H9 (cell line): ENCODE measurements at regions not wholly inside any gene's neighbourhood (a gene's known extent, or its start where the extent isn't known, plus 50 kb on each side); places are given as distances from the start of the nearest gene placed in this dataset.

ENCODE experiments used
- DNase-seq: peaks from one replicate; pipeline ENCODE4 v3.0.0-alpha.2; 2017
- H2AFZ ChIP-seq: one replicate; pipeline ENCODE4 v1.6.1; 2013; ENCODE audit warnings: mild to moderate bottlenecking, low read length, control low read depth, moderate library complexity
- H2AK5ac ChIP-seq: 2 replicates; pipeline ENCODE4 v1.6.1; 2013; ENCODE audit warnings: low read length, control low read depth, mixed read lengths; ENCODE audit not compliant: insufficient read length
- H2BK120ac ChIP-seq: one replicate; pipeline ENCODE4 v1.6.1; 2013; ENCODE audit warnings: low read depth, mild to moderate bottlenecking, low read length, control low read depth, inconsistent platforms; ENCODE audit not compliant: poor library complexity, severe bottlenecking
- H2BK12ac ChIP-seq: 2 replicates; pipeline ENCODE4 v1.6.1; 2013; ENCODE audit warnings: low read length, control low read depth, mixed read lengths, low read depth; ENCODE audit not compliant: insufficient read length
- H2BK15ac ChIP-seq: 2 replicates; pipeline ENCODE4 v1.6.1; 2013; ENCODE audit warnings: low read depth, low read length, control low read depth
- H2BK20ac ChIP-seq: one replicate; pipeline ENCODE4 v1.6.1; 2013; ENCODE audit warnings: low read depth, mild to moderate bottlenecking, low read length, control low read depth, inconsistent platforms; ENCODE audit not compliant: poor library complexity, severe bottlenecking
- H2BK5ac ChIP-seq: 2 replicates; pipeline ENCODE4 v1.6.1; 2013; ENCODE audit warnings: low read length, control low read depth, mixed read lengths; ENCODE audit not compliant: insufficient read length
- H3K14ac ChIP-seq: 2 replicates; pipeline ENCODE4 v1.6.1; 2013; ENCODE audit warnings: low read length, control low read depth; ENCODE audit not compliant: insufficient read depth
- H3K18ac ChIP-seq: 2 replicates; pipeline ENCODE4 v1.6.1; 2013; ENCODE audit warnings: low read depth, mild to moderate bottlenecking, mixed read lengths, low read length, control low read depth; ENCODE audit not compliant: insufficient read length
- H3K23ac ChIP-seq: 2 replicates; pipeline ENCODE4 v1.6.1; 2013; ENCODE audit warnings: low read length, control low read depth, mixed read lengths, low read depth; ENCODE audit not compliant: insufficient read length
- H3K23me2 ChIP-seq: 2 replicates; pipeline ENCODE4 v1.6.1; 2013; ENCODE audit warnings: low read depth, mild to moderate bottlenecking, mixed read lengths, low read length, control low read depth; ENCODE audit not compliant: insufficient read length, poor library complexity, severe bottlenecking
- H3K27ac ChIP-seq: 2 replicates; pipeline ENCODE4 v1.5.1; 2013; ENCODE audit warnings: low read length, control low read depth, mixed read lengths, low read depth; ENCODE audit not compliant: insufficient read length
- H3K27me3 ChIP-seq: 2 replicates; pipeline ENCODE4 v1.6.1; 2013; ENCODE audit warnings: low read length, control low read depth, inconsistent platforms; ENCODE audit not compliant: insufficient read depth
- H3K4ac ChIP-seq: 2 replicates; pipeline ENCODE4 v1.6.1; 2013; ENCODE audit warnings: low read depth, mild to moderate bottlenecking, control low read depth, inconsistent platforms, low read length, moderate library complexity
- H3K4me1 ChIP-seq: 2 replicates; pipeline ENCODE4 v1.6.1; 2013; ENCODE audit warnings: low read length, control low read depth, inconsistent platforms; ENCODE audit not compliant: insufficient read depth
- H3K4me2 ChIP-seq: 2 replicates; pipeline ENCODE4 v1.6.1; 2013; ENCODE audit warnings: low read length, control low read depth, mixed read lengths; ENCODE audit not compliant: insufficient read length, insufficient read depth
- H3K56ac ChIP-seq: 2 replicates; pipeline ENCODE4 v1.6.1; 2013; ENCODE audit warnings: low read depth, mild to moderate bottlenecking, mixed read lengths, low read length, control low read depth; ENCODE audit not compliant: insufficient read length
- H3K79me1 ChIP-seq: 2 replicates; pipeline ENCODE4 v1.6.1; 2013; ENCODE audit warnings: low read depth, mild to moderate bottlenecking, moderate library complexity, low read length, control low read depth, inconsistent platforms; ENCODE audit not compliant: insufficient read depth, poor library complexity, severe bottlenecking
- H3K79me2 ChIP-seq: 2 replicates; pipeline ENCODE4 v1.6.1; 2013; ENCODE audit warnings: low read length, control low read depth, inconsistent platforms; ENCODE audit not compliant: insufficient read depth
- H3K9ac ChIP-seq: 2 replicates; pipeline ENCODE4 v1.6.1; 2013; ENCODE audit warnings: low read length, control low read depth, mixed read lengths; ENCODE audit not compliant: insufficient read length; ENCODE audit errors: extremely low read depth
- H3K9me3 ChIP-seq: one replicate; pipeline ENCODE4 v1.6.1; 2013; ENCODE audit warnings: low read depth, low read length, inconsistent platforms; ENCODE audit not compliant: control insufficient read depth
- H3T11ph ChIP-seq: one replicate; pipeline ENCODE4 v1.6.1; 2013; ENCODE audit warnings: mild to moderate bottlenecking, low read length, control low read depth, inconsistent platforms
- H4K20me1 ChIP-seq: one replicate; pipeline ENCODE4 v1.6.1; 2013; ENCODE audit not compliant: control insufficient read depth, insufficient read length, insufficient read depth
- H4K5ac ChIP-seq: 2 replicates; pipeline ENCODE4 v1.6.1; 2013; ENCODE audit warnings: low read depth, mild to moderate bottlenecking, mixed read lengths, low read length, control low read depth; ENCODE audit not compliant: insufficient read length
- H4K8ac ChIP-seq: replicated peaks from 2 replicates; pipeline ENCODE4 v1.6.1; 2013; ENCODE audit warnings: low read length, control low read depth, mixed read lengths, low read depth; ENCODE audit not compliant: insufficient read length
- H4K91ac ChIP-seq: 2 replicates; pipeline ENCODE4 v1.6.1; 2013; ENCODE audit warnings: low read depth, mild to moderate bottlenecking, moderate library complexity, mixed read lengths, low read length, control low read depth; ENCODE audit not compliant: insufficient read length
- H3K27ac Mint-ChIP-seq, 3 experiments: 2 replicates in 2 of 3; 3 replicates in 1 of 3; pipeline ENCODE4 v1.8.0; 2020 to 2021; ENCODE audit warnings: mixed read lengths in 3 of 3, mild to moderate bottlenecking in 1 of 3, moderate library complexity in 1 of 3
- H3K27me3 Mint-ChIP-seq: 2 replicates; pipeline ENCODE4 v1.8.0; 2021; ENCODE audit warnings: low read depth, mild to moderate bottlenecking, moderate library complexity, mixed read lengths
- H3K36me3 Mint-ChIP-seq, 3 experiments: 2 replicates in 2 of 3; 3 replicates in 1 of 3; pipeline ENCODE4 v1.8.0; 2020 to 2021; ENCODE audit warnings: low read depth in 3 of 3, mixed read lengths in 3 of 3; ENCODE audit not compliant: insufficient read depth in 1 of 3
- H3K4me1 Mint-ChIP-seq, 2 experiments: 2 replicates each; pipeline ENCODE4 v1.8.0; 2020; ENCODE audit warnings: mixed read lengths in 2 of 2
- H3K4me3 Mint-ChIP-seq, 2 experiments: 2 replicates in 1 of 2; 3 replicates in 1 of 2; pipeline ENCODE4 v1.8.0; 2020 to 2021; ENCODE audit warnings: mild to moderate bottlenecking in 2 of 2, mixed read lengths in 2 of 2, moderate library complexity in 1 of 2
- H3K9me3 Mint-ChIP-seq, 2 experiments: 2 replicates in 1 of 2; 3 replicates in 1 of 2; pipeline ENCODE4 v1.8.0; 2020; ENCODE audit warnings: mild to moderate bottlenecking in 2 of 2, mixed read lengths in 2 of 2, moderate library complexity in 1 of 2
- WGBS: extraction: QIAGEN DNeasy Blood & Tissue Kit; methylation state at CpG from one replicate; pipeline ENCODE4 v1.1.7; 2013; ENCODE audit warnings: missing lambda C conversion rate, low lambda C conversion rate, mixed read lengths; ENCODE audit not compliant: insufficient read length; ENCODE audit errors: extremely low coverage; 5-methylcytosine and 5-hydroxymethylcytosine counted together
- TF ChIP-seq, protein P1 (sequence below): fragments of 200-600 bp; sonication (generic); conservative IDR thresholded peaks from 3 replicates; pipeline ENCODE4 v1.8.0; 2021; ENCODE audit warnings: antibody characterized with exemption, mild to moderate bottlenecking

DNA sequence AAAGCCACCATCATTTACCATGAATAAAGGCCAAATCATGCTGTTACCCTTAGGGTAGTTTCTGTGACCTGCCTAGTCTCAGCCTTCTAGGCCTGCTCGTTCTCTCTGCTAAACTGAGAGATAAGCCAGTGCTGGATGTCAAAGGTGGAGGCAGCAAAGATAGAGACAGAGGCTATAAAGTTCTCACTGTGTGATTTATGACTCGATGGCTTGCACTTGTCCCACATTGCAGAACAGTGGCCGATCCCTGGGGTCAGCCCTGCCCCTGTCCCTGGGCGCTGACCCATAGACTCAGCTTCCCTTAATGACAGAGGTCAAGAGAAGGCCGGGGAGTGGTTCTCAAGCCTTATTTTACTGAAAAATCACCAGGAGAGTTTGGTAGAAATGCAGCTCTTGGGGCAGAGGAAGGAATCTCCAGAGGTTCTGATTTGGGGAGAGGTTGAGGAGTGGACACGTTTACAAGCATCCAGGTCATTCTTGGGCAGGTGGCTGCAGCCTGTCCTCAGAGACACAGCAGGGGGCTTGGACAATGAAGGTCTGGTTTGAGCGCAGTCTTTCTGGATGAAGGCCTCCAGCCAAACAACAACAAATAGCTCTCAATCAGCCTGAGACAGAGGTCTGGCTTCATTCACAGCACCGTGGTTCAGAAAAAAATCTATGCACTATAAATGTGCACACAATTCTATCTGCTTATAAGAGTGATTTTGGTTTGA, 143.5 kb downstream of the ACKR3 start:
- H4K20me1 ChIP-seq, result no peaks in the 10 kb centered on the region
- no peaks in the 10 kb centered on the region; the same call in 1 of the 2 replicates for H3K27me3 Mint-ChIP-seq
- H3T11ph ChIP-seq, result no peak overlapping the region
- no peak overlapping the region for H2BK20ac ChIP-seq
- no peaks in the 10 kb centered on the region for H3K27me3 ChIP-seq
- H3K4me1 ChIP-seq, result no peaks in the 10 kb centered on the region
- no peaks in the 10 kb centered on the region for H3K36me3 Mint-ChIP-seq
- H4K5ac ChIP-seq, result no peak overlapping the region
- H3K4ac ChIP-seq, result no peak overlapping the region
- WGBS, result no CpG with 5 or more reads among the region's 8 CpGs
- H3K79me1 ChIP-seq, result no peaks in the 10 kb centered on the region
- no peak overlapping the region; a peak in 1 of 7 replicates for H3K27ac Mint-ChIP-seq
- no peak overlapping the region for H4K8ac ChIP-seq
- no peak overlapping the region for H3K27ac ChIP-seq
- no peak overlapping the region for H2AFZ ChIP-seq
- no peak overlapping the region for H2BK120ac ChIP-seq
- H3K4me2 ChIP-seq, result no peak overlapping the region
- no peak overlapping the region for H3K14ac ChIP-seq
- H3K9me3 Mint-ChIP-seq, result no peaks in the 10 kb centered on the region
- TF ChIP-seq, protein P1, sequence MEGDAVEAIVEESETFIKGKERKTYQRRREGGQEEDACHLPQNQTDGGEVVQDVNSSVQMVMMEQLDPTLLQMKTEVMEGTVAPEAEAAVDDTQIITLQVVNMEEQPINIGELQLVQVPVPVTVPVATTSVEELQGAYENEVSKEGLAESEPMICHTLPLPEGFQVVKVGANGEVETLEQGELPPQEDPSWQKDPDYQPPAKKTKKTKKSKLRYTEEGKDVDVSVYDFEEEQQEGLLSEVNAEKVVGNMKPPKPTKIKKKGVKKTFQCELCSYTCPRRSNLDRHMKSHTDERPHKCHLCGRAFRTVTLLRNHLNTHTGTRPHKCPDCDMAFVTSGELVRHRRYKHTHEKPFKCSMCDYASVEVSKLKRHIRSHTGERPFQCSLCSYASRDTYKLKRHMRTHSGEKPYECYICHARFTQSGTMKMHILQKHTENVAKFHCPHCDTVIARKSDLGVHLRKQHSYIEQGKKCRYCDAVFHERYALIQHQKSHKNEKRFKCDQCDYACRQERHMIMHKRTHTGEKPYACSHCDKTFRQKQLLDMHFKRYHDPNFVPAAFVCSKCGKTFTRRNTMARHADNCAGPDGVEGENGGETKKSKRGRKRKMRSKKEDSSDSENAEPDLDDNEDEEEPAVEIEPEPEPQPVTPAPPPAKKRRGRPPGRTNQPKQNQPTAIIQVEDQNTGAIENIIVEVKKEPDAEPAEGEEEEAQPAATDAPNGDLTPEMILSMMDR, result no peak
- H4K91ac ChIP-seq, result no peak overlapping the region
- H2BK15ac ChIP-seq, result no peak overlapping the region
- H3K23me2 ChIP-seq, result no peaks in the 10 kb centered on the region
- H3K4me1 Mint-ChIP-seq, result peaks cover 8 to 13% of the 10 kb centered on the region in 2 experiments
- H3K79me2 ChIP-seq, result no peaks in the 10 kb centered on the region
- H3K9me3 ChIP-seq, result no peaks in the 10 kb centered on the region
- H3K9ac ChIP-seq, result no peak overlapping the region
- no peak overlapping the region for H3K56ac ChIP-seq
- no peak overlapping the region for H3K4me3 Mint-ChIP-seq
- no peak overlapping the region for H2BK5ac ChIP-seq
- no peak for DNase-seq
- H2AK5ac ChIP-seq, result no peak overlapping the region
- no peak overlapping the region for H3K18ac ChIP-seq
- no peak overlapping the region for H3K23ac ChIP-seq
- H2BK12ac ChIP-seq, result no peak overlapping the region
